ENCODE measurements at regions not wholly inside any gene's neighbourhood (a gene's known extent, or its start where the extent isn't known, plus 50 kb on each side); places are given as distances from the start of the nearest gene placed in this dataset.

- TF ChIP-seq ATF1 (CRISPR knock-in tag; IDR thresholded peaks at IDR 0.05): no peak
- no peak for TF ChIP-seq CREB1 (CRISPR knock-in tag; IDR thresholded peaks at IDR 0.05)
- TF ChIP-seq CTCF (IDR thresholded peaks at IDR 0.05): no peak
- TF ChIP-seq NFYB (CRISPR knock-in tag; conservative IDR thresholded peaks at IDR 0.05; ENCODE audit: low read depth): no peak
Observed at GRCh38 chr2:221097949-221098348, 474.2 kb downstream of the EPHA4 start.

All from WTC11 (cell line).